CD14-positive monocyte (primary cell): ENCODE measurements at regions not wholly inside any gene's neighbourhood (a gene's known extent, or its start where the extent isn't known, plus 50 kb on each side); places are given as distances from the start of the nearest gene placed in this dataset.

Source experiments
- DNase-seq, 3 donors: peaks; one replicate each; pipeline ENCODE4 v3.0.0-alpha.2; 2011 to 2022
- H2AFZ ChIP-seq: 2 replicates; pipeline ENCODE4 v1.6.0; 2012; ENCODE audit warnings: mild to moderate bottlenecking, low read depth, low read length, inconsistent platforms; ENCODE audit not compliant: insufficient read depth, poor library complexity, severe bottlenecking
- H3K27ac ChIP-seq, 2 donors: 1 replicate in 1 of 2; 2 replicates in 1 of 2; pipeline ENCODE4 v1.5.1; 2012 to 2013; ENCODE audit warnings: low read length in 2 of 2, control low read depth in 1 of 2, inconsistent platforms in 1 of 2, low read depth in 1 of 2, mild to moderate bottlenecking in 1 of 2
- H3K27me3 ChIP-seq, 2 donors: one replicate each; pipeline versions ENCODE4 v1.6.0 to v1.6.1; 2011 to 2013; ENCODE audit warnings: low read length in 2 of 2; ENCODE audit not compliant: control insufficient read depth in 2 of 2, insufficient read depth in 2 of 2
- H3K36me3 ChIP-seq, 2 donors: replicated peaks in 1 of 2; 1 replicate in 1 of 2; 2 replicates in 1 of 2; pipeline versions ENCODE4 v1.5.1 to v1.6.1; 2012 to 2013; ENCODE audit warnings: low read length in 2 of 2, control low read depth in 1 of 2, inconsistent platforms in 1 of 2, mild to moderate bottlenecking in 1 of 2; ENCODE audit not compliant: insufficient read depth in 2 of 2, control insufficient read depth in 1 of 2
- H3K4me1 ChIP-seq, 2 donors: 1 replicate in 1 of 2; 2 replicates in 1 of 2; pipeline versions ENCODE4 v1.5.1 to v1.6.1; 2012 to 2013; ENCODE audit warnings: low read length in 2 of 2, control low read depth in 1 of 2, inconsistent platforms in 1 of 2, mild to moderate bottlenecking in 1 of 2, moderate library complexity in 1 of 2; ENCODE audit not compliant: insufficient read depth in 2 of 2, control insufficient read depth in 1 of 2
- H3K4me2 ChIP-seq: replicated peaks from 2 replicates; pipeline ENCODE3; 2012; ENCODE audit warnings: low read length, moderate library complexity, mild to moderate bottlenecking; ENCODE audit not compliant: poor library complexity, severe bottlenecking; ENCODE audit errors: extremely low read depth
- H3K4me3 ChIP-seq, 3 experiments: fragments of 200-600 bp in 1 of 3; sonication (generic) in 1 of 3; replicated peaks in 1 of 3; 1 replicate in 2 of 3; 2 replicates in 1 of 3; pipeline ENCODE4 v1.5.1; 2011 to 2013; ENCODE audit warnings: low read length in 3 of 3, mild to moderate bottlenecking in 3 of 3, control low read depth in 2 of 3, low read depth in 2 of 3, inconsistent platforms in 1 of 3, moderate library complexity in 1 of 3
- H3K79me2 ChIP-seq: 2 replicates; pipeline ENCODE4 v1.6.0; 2012; ENCODE audit warnings: mild to moderate bottlenecking, control low read depth, inconsistent platforms, low read length, moderate library complexity; ENCODE audit not compliant: insufficient read depth
- H3K9ac ChIP-seq: 2 replicates; pipeline ENCODE4 v1.6.0; 2017; ENCODE audit warnings: low read length, mild to moderate bottlenecking; ENCODE audit not compliant: insufficient read depth, poor library complexity, severe bottlenecking
- H3K9me3 ChIP-seq, 2 donors: replicated peaks in 1 of 2; 1 replicate in 1 of 2; 2 replicates in 1 of 2; pipeline versions ENCODE4 v1.5.1 to v1.6.1; 2012 to 2013; ENCODE audit warnings: low read length in 2 of 2, control low read depth in 1 of 2; ENCODE audit not compliant: control insufficient read depth in 1 of 2, insufficient read depth in 1 of 2
- H4K20me1 ChIP-seq: 2 replicates; pipeline ENCODE4 v1.6.0; 2012; ENCODE audit warnings: mild to moderate bottlenecking, low read length, control low read depth, moderate library complexity; ENCODE audit not compliant: insufficient read depth
- H3K27ac Mint-ChIP-seq, 7 donors: one replicate each; pipeline ENCODE4 v1.8.0; 2020; ENCODE audit warnings: mild to moderate bottlenecking in 7 of 7, mixed read lengths in 7 of 7, moderate library complexity in 6 of 7, inconsistent platforms in 2 of 7
- H3K27me3 Mint-ChIP-seq, 3 donors: one replicate each; pipeline ENCODE4 v1.8.0; 2021 to 2022; ENCODE audit warnings: low read depth in 3 of 3, mild to moderate bottlenecking in 3 of 3, mixed read lengths in 3 of 3, moderate library complexity in 3 of 3, inconsistent platforms in 1 of 3
- H3K36me3 Mint-ChIP-seq, 2 donors: one replicate each; pipeline ENCODE4 v1.8.0; 2020; ENCODE audit warnings: mixed read lengths in 2 of 2, inconsistent platforms in 1 of 2, mild to moderate bottlenecking in 1 of 2
- H3K4me1 Mint-ChIP-seq: one replicate; pipeline ENCODE4 v1.8.0; 2020; ENCODE audit warnings: mild to moderate bottlenecking, mixed read lengths
- H3K4me3 Mint-ChIP-seq, 2 donors: one replicate each; pipeline ENCODE4 v1.8.0; 2020; ENCODE audit warnings: mild to moderate bottlenecking in 2 of 2, mixed read lengths in 2 of 2, moderate library complexity in 1 of 2
- H3K9me3 Mint-ChIP-seq, 7 donors: one replicate each; pipeline ENCODE4 v1.8.0; 2020 to 2022; ENCODE audit warnings: mixed read lengths in 7 of 7, mild to moderate bottlenecking in 6 of 7, moderate library complexity in 6 of 7, inconsistent platforms in 2 of 7
- WGBS: methylation state at CpG from one replicate; pipeline ENCODE4 v1.1.5; 2013; ENCODE audit warnings: missing lambda C conversion rate; ENCODE audit not compliant: insufficient coverage; 5-methylcytosine and 5-hydroxymethylcytosine counted together
- intact Hi-C, 2 donors: fragments of 100-400 bp; cut with micrococcal nuclease; formaldehyde crosslinking; loops; one replicate each; pipeline versions ENCODE4 v1.15.0 to v1.15.1; 2023
- TF ChIP-seq, protein P1 (sequence below): fragments of 200-600 bp; IDR thresholded peaks from one replicate; pipeline ENCODE4 v1.8.0; 2022; ENCODE audit warnings: antibody characterized with exemption, mild to moderate bottlenecking

DNA sequence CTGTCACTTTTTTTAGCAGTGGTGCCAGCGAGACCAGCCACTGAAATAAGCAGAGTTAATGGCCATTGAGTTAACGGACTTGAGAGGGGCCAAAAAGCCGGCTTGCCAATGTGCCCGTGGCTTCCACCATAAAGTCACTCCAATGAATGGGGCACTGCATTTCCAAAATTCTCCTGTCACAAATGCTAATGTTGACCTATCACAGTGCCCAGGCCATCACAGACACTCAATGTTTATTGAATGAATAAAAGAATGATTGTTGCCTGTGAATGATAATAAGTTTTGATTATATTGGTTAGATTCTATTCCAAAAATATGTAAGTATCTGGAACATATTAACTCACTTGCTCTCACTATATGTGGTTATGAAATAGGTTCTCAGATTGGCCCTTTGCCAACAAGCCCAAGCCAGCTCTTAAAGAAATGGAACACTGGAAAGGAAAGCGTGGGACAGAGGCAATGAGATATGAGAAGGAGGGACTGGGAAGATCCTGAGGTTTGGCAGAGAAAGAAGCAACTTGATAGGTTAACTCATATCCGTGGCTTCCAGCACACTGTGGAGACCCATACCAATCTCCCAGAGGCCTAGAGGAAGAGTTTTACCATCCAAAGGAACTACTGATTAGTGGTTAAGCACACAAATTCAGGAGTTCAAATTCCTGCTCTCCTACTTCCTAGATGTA is 108.7 kb downstream of the BTG1 start:
- H3K4me1 ChIP-seq, result peaks cover 11 to 17% of the 10 kb centered on the region in 2 donors
- peaks cover 0 to 2% (median 0%) of the 10 kb centered on the region in 7 donors for H3K9me3 Mint-ChIP-seq

DNA sequence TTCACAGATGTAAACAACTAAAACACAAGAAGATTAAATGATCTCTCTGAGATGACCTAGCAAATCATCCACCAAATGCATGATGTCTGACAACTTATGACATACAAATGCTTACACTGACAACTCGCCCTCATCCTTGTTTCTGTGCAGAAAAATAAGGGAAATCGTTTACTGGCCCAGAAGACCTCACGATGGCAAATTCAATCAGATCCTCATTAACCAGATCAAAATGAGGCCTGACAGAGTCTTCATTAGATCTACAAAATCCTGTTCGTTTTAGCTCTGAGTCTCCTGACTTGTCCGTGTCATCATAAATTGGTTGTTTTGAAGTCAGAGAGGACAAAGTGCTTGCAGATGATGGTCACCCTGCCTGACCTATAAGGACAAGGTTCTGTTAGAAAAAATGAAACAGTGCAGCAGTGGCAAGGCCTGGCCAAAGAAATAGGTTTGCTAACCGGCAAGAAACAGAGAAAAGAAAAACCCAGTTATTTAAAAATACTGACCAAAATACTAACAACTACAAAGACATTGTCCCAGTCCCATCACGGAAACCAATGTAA is 109.5 kb downstream of the BTG1 start:
- Mint-ChIP-seq H3K36me3 (no peaks in the 10 kb centered on the region), H3K9me3 (no peaks in the 10 kb centered on the region), H3K27ac (no peak overlapping the region), H3K4me3 (no peak overlapping the region), H3K27me3 (peaks cover 0 to 5% (median 0%) of the 10 kb centered on the region in 3 donors), H3K4me1 (peaks cover 35% of the 10 kb centered on the region)
- no peaks in the 10 kb centered on the region for H4K20me1 ChIP-seq
- TF ChIP-seq, protein P1, sequence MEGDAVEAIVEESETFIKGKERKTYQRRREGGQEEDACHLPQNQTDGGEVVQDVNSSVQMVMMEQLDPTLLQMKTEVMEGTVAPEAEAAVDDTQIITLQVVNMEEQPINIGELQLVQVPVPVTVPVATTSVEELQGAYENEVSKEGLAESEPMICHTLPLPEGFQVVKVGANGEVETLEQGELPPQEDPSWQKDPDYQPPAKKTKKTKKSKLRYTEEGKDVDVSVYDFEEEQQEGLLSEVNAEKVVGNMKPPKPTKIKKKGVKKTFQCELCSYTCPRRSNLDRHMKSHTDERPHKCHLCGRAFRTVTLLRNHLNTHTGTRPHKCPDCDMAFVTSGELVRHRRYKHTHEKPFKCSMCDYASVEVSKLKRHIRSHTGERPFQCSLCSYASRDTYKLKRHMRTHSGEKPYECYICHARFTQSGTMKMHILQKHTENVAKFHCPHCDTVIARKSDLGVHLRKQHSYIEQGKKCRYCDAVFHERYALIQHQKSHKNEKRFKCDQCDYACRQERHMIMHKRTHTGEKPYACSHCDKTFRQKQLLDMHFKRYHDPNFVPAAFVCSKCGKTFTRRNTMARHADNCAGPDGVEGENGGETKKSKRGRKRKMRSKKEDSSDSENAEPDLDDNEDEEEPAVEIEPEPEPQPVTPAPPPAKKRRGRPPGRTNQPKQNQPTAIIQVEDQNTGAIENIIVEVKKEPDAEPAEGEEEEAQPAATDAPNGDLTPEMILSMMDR, result no peak
- peaks cover 12 to 18% of the 10 kb centered on the region in 2 donors for H3K4me1 ChIP-seq
- no peak for DNase-seq
- H3K4me3 ChIP-seq, result no peak overlapping the region
- intact Hi-C loops, result no loop called here
- no peak overlapping the region for H3K27ac ChIP-seq
- no peaks in the 10 kb centered on the region for H3K79me2 ChIP-seq
- no peak overlapping the region for H3K4me2 ChIP-seq
- H3K27me3 ChIP-seq, result no peaks in the 10 kb centered on the region
- no peak overlapping the region for H2AFZ ChIP-seq
- H3K9me3 ChIP-seq, result no peaks in the 10 kb centered on the region
- no peak overlapping the region for H3K9ac ChIP-seq
- 93% methylated on average over 4 of the region's 7 CpGs for WGBS
- H3K36me3 ChIP-seq, result no peaks in the 10 kb centered on the region

More for the DNA sequence above, 108.7 kb downstream of the BTG1 start:
- Histone ChIP-seq H3K27me3 (no peaks in the 10 kb centered on the region), H3K4me2 (no peak overlapping the region), H4K20me1 (no peaks in the 10 kb centered on the region), H2AFZ (no peak overlapping the region), H3K36me3 (no peaks in the 10 kb centered on the region), H3K79me2 (no peaks in the 10 kb centered on the region), H3K4me3 (no peak overlapping the region), H3K9me3 (no peaks in the 10 kb centered on the region), H3K27ac (no peak overlapping the region), H3K9ac (no peak overlapping the region)
- Mint-ChIP-seq H3K27ac (peak overlapping the region in 1 of 7 donors; percentile 1), H3K4me3 (no peak overlapping the region), H3K36me3 (no peaks in the 10 kb centered on the region), H3K4me1 (peaks cover 27% of the 10 kb centered on the region), H3K27me3 (peaks cover 0 to 6% (median 0%) of the 10 kb centered on the region in 3 donors)
- TF ChIP-seq, protein P1, result no peak
- DNase-seq, result no peak
- intact Hi-C loops, result no loop called here
- 92% methylated on average over 2 of the region's 6 CpGs for WGBS
